OCI-M1 (cell line): ENCODE measurements at regions not wholly inside any gene's neighbourhood (a gene's known extent, or its start where the extent isn't known, plus 50 kb on each side); places are given as distances from the start of the nearest gene placed in this dataset.
A peak's percentile ranks its signal among the peaks of the same experiment; 100 is the strongest.

ENCODE experiments used
- DNase-seq: peaks from one replicate; lab custom pipeline; 2025; lab: John Stamatoyannopoulos, UW

GRCh38 chr18:40464032-40464431 lies 1491.0 kb upstream of the PIK3C3 start:
- no peak for DNase-seq

GRCh38 chr18:40453903-40454302 lies 1501.1 kb upstream of the PIK3C3 start:
- no peak for DNase-seq

GRCh38 chr18:40452599-40452998 lies 1502.4 kb upstream of the PIK3C3 start:
- DNase-seq, result no peak

- no peak for DNase-seq
These were observed 1504.3 kb upstream of the PIK3C3 start for GRCh38 chr18:40450751-40451150.

GRCh38 chr18:40447820-40448219 lies 1507.2 kb upstream of the PIK3C3 start:
- no peak for DNase-seq

GRCh38 chr18:40440088-40440487 lies 1514.9 kb upstream of the PIK3C3 start:
- no peak for DNase-seq

GRCh38 chr18:40437517-40437916 lies 1517.5 kb upstream of the PIK3C3 start:
- no peak for DNase-seq

- DNase-seq, result peak; percentile 6
These were observed 1523.7 kb upstream of the PIK3C3 start for GRCh38 chr18:40431071-40431985.

GRCh38 chr18:40423291-40423690 lies 1531.7 kb upstream of the PIK3C3 start:
- no peak for DNase-seq

GRCh38 chr18:40420675-40421074 lies 1534.4 kb upstream of the PIK3C3 start:
- no peak for DNase-seq

- no peak for DNase-seq
These were observed 1537.5 kb upstream of the PIK3C3 start for GRCh38 chr18:40417501-40417900.

- no peak for DNase-seq
These were observed 1539.2 kb upstream of the PIK3C3 start for GRCh38 chr18:40415821-40416220.

GRCh38 chr18:40415176-40415791 lies 1539.8 kb upstream of the PIK3C3 start:
- no peak for DNase-seq

GRCh38 chr18:40414155-40414754 lies 1540.8 kb upstream of the PIK3C3 start:
- peak; percentile 30 for DNase-seq

- DNase-seq, result peak; percentile 73
These were observed 1541.9 kb upstream of the PIK3C3 start for GRCh38 chr18:40413160-40413559.

- no peak for DNase-seq
These were observed 1542.6 kb upstream of the PIK3C3 start for GRCh38 chr18:40412410-40412809.

GRCh38 chr18:40407909-40408308 lies 1547.1 kb upstream of the PIK3C3 start:
- DNase-seq, result no peak

GRCh38 chr18:40404284-40404683 lies 1550.8 kb upstream of the PIK3C3 start:
- no peak for DNase-seq

- DNase-seq, result no peak
These were observed 1553.0 kb upstream of the PIK3C3 start for GRCh38 chr18:40402052-40402451.

- DNase-seq, result no peak
These were observed 1566.9 kb upstream of the PIK3C3 start for GRCh38 chr18:40388121-40388520.

GRCh38 chr18:40387130-40387787 lies 1567.8 kb upstream of the PIK3C3 start:
- DNase-seq, result no peak

GRCh38 chr18:40382197-40382596 lies 1572.8 kb upstream of the PIK3C3 start:
- DNase-seq, result no peak
